ENCODE measurements at regions not wholly inside any gene's neighbourhood (a gene's known extent, or its start where the extent isn't known, plus 50 kb on each side); places are given as distances from the start of the nearest gene placed in this dataset.
"Not testable (repeated sequence)": the region's sequence is repeated elsewhere in the genome, so short reads cannot be mapped to it uniquely, and the experiment has no call there.

DNA sequence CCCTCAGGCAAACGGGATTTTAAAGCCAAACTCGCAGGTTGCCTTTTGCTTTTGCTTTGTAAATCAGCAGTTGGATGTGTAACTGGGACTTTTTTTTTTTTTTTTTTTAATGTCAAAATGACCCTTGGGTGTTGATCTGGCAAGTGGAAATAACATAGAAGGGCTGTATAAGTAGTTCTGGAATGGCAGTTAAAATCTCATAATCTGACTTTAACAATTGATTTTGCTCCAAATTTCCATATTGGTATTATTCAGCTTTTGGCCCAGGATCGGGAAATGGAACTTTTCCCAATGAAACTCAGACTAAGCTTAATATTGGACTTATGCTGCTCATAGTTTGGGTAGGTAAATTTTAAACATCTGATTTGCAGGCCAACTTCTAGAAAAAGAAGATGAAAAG is 346.8 kb upstream of the NUDT12 start:
- DNase-seq (ENCODE audit: extremely low read depth in 1 of 11, low read depth in 9 of 11, low spot score in 4 of 11) = no peak

DNA sequence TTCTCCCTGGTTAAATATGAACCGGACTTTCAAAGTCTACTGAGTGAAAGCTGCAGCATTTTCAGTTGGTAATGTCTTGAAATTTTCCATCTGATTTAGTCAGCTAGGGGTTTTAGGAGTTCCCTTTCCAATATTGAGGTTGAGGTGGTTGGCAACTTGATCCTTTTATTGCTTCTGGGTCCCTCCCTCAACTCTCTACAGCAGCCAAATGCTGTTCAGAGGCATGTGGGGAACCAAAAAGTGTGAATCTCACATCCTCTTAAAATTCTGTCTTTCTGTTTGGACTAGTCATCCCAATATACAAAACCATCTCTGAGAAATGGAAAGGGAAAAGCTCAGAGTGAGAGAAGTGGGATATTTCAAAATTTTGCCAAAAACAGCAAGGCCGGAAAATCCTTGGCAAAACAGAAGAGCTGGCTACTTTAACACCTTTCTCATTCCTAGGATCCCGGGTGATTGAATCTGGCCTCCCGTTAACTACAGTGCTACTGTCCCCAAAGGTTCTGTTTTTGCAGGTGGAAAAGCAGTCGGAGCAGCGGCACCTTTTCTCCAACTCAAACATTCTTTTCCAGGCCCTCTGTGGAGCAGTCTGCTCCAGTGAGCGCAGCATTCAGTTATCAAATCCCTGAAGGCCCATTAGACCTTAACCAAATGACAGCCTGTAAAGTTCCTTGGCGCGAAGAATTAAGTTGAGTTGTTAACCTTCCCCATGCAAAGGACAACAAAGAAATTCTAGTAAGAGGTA is 345.9 kb upstream of the NUDT12 start:
- DNase-seq (ENCODE audit: extremely low read depth in 1 of 11, low read depth in 9 of 11, low spot score in 4 of 11) = peak in 1 of 11 donors; percentile 32

GRCh38 chr5:103907001-103907400 is 344.4 kb upstream of the NUDT12 start:
- no peak for DNase-seq (ENCODE audit: extremely low read depth in 1 of 11, low read depth in 9 of 11, low spot score in 4 of 11)

- no peak for DNase-seq (ENCODE audit: extremely low read depth in 1 of 11, low read depth in 9 of 11, low spot score in 4 of 11)
These were observed 342.1 kb upstream of the NUDT12 start for GRCh38 chr5:103904651-103905050.

GRCh38 chr5:103902893-103903292 is 340.3 kb upstream of the NUDT12 start:
- DNase-seq (ENCODE audit: extremely low read depth in 1 of 11, low read depth in 9 of 11, low spot score in 4 of 11) = no peak

- no peak for DNase-seq (ENCODE audit: extremely low read depth in 1 of 11, low read depth in 9 of 11, low spot score in 4 of 11)
These were observed 339.3 kb upstream of the NUDT12 start for GRCh38 chr5:103901885-103902284.

DNA sequence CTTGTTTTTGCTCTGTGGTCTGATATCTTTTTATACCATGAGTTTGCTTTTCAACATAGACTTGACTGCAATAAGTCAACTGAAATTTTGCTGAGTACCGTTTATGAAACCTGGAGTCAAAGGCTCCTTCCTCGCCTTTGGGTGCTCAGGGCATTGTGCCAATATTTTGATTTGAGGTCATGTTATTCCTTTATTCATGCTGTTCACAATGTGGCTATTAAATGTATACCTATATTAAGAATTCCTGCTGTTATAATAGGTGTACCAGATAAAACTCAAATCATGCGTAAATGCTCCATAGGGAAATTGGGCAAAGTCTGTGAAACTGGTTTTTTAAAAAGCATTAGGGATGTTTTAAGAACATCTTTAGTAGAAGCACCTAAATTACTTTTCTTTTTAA is 334.0 kb upstream of the NUDT12 start:
- DNase-seq (ENCODE audit: extremely low read depth in 1 of 11, low read depth in 9 of 11, low spot score in 4 of 11) = no peak

- no peak for DNase-seq (ENCODE audit: extremely low read depth in 1 of 11, low read depth in 9 of 11, low spot score in 4 of 11)
These were observed 333.1 kb upstream of the NUDT12 start for GRCh38 chr5:103895738-103896137.

DNA sequence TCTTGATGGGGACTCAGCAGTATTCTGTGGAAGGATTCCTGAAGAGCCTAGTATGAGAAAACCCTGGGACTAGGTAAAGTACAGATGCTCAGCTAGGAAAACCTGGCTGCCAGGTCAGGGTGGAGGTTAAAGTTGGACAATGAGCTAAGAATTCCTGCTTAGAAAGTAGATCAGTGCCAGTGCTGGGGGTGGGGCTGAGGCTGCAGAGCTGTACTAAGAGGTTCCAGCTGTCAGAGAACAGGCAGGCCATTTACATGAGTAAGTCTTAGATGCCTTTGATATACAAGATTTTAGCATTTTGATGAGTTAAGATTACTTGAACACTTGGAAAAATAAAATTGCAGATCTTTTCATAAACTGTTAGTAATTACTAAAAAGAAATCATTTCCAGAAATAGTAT is 332.3 kb upstream of the NUDT12 start:
- DNase-seq (ENCODE audit: extremely low read depth in 1 of 11, low read depth in 9 of 11, low spot score in 4 of 11) = no peak

DNA sequence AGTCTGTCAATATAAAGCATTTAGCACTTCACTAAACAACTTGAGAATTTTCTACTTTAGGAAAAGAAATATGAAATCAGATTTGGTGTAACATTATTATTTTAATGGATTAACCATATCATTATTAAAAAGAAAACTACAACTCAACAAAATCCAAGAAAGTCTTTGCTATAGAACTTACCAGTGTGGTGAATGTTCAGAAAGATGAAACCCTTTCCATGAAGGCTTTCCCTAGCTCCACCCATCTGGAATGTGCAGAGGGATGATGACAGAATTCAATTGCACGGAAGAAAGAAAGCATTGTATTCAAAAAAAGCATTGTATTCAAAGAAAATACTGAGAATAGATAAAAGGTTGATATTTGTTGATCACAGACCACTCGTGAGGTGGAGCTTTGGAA is 328.6 kb upstream of the NUDT12 start:
- DNase-seq (ENCODE audit: extremely low read depth in 1 of 11, low read depth in 9 of 11, low spot score in 4 of 11) = no peak

GRCh38 chr5:103890313-103890712 is 327.7 kb upstream of the NUDT12 start:
- DNase-seq (ENCODE audit: extremely low read depth in 1 of 11, low read depth in 9 of 11, low spot score in 4 of 11) = no peak

- no peak for DNase-seq (ENCODE audit: extremely low read depth in 1 of 11, low read depth in 9 of 11, low spot score in 4 of 11)
These were observed 327.1 kb upstream of the NUDT12 start for GRCh38 chr5:103889500-103890209.

- DNase-seq (ENCODE audit: extremely low read depth in 1 of 11, low read depth in 9 of 11, low spot score in 4 of 11) = no peak
These were observed 324.2 kb upstream of the NUDT12 start for GRCh38 chr5:103886826-103887225.

DNA sequence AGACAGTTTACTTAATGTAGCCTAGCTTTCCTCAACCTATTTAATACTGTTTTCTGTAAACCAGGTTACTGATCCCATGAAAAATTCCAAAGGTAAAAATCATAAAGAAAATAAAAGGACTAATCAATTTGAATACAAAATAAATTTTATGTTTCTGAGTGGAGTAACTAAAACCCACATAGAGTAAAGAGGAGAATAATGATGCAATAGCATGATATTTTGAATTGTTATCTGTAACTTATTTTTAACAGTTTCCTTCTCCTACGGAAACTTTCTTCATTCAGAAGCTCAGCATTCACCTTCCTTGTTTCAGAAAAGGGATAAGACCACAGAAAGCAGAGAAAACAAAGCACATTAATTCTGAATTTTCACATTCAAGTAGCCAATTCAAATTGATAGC is 320.6 kb upstream of the NUDT12 start:
- no peak for DNase-seq (ENCODE audit: extremely low read depth in 1 of 11, low read depth in 9 of 11, low spot score in 4 of 11)

- DNase-seq (ENCODE audit: extremely low read depth in 1 of 11, low read depth in 9 of 11, low spot score in 4 of 11) = no peak
These were observed 319.0 kb upstream of the NUDT12 start for GRCh38 chr5:103881560-103881959.

- no peak for DNase-seq (ENCODE audit: extremely low read depth in 1 of 11, low read depth in 9 of 11, low spot score in 4 of 11)
These were observed 305.4 kb upstream of the NUDT12 start for GRCh38 chr5:103867857-103868598.

DNA sequence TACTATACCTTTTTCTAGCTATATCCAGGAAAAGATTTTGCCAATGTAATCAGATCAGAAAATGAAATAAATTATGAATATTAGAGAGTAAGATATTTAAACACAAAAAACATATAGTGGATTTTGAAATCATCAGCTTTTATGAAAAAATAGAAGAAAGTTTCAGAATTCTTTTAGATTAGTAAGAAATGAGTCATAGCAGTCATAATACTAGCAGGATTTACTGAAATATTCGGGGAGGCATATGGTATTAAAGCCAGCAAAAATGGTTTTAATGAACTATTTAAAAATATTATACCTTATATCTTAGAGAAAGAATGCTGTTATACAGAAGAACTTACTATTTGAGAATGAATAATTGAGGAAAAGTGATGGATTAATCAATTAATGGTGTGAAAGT is 303.6 kb upstream of the NUDT12 start:
- no peak for DNase-seq (ENCODE audit: extremely low read depth in 1 of 11, low read depth in 9 of 11, low spot score in 4 of 11)

GRCh38 chr5:103862398-103862797 is 299.8 kb upstream of the NUDT12 start:
- no peak for DNase-seq (ENCODE audit: extremely low read depth in 1 of 11, low read depth in 9 of 11, low spot score in 4 of 11)

GRCh38 chr5:103860327-103860726 is 297.7 kb upstream of the NUDT12 start:
- DNase-seq (ENCODE audit: extremely low read depth in 1 of 11, low read depth in 9 of 11, low spot score in 4 of 11) = no peak

DNA sequence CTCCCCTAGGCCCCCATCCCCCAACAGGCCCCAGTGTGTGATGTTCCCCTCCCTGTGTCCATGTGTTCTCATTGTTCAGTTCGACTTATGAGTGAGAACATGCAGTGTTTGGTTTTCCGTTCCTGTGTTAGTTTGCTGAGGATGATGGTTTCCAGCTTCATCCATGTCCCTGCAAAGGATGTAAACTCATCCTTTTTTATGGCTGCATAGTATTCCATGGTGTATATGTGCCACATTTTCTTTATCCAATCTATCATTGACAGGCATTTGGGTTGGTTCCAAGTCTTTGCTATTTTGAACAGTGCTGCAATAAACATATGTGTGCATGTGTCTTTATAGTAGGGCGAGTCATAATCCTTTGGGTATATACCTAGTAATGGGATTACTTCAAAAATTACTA is 295.8 kb upstream of the NUDT12 start:
- DNase-seq (ENCODE audit: extremely low read depth in 1 of 11, low read depth in 9 of 11, low spot score in 4 of 11) = not testable (repeated sequence)
